Calu3 (cell line): ENCODE measurements at regions not wholly inside any gene's neighbourhood (a gene's known extent, or its start where the extent isn't known, plus 50 kb on each side); places are given as distances from the start of the nearest gene placed in this dataset.

Experiments used
- BruUV-seq: library from RNA; stranded (reverse); fragments of 400-500 nt; replicated peaks from 2 replicates; lab custom pipeline; 2021; lab: Mats Ljungman, UMichigan
- CTCF ChIA-PET: fragments of 300-600 bp; sonication (Branson Sonifier 250); formaldehyde crosslinking; loops from one replicate; lab custom pipeline; 2022; ENCODE audit warnings: antibody characterized with exemption; lab: Charles Lee
- DNase-seq: peaks from one replicate; pipeline ENCODE4 v3.0.0; 2022
- H3K27ac Mint-ChIP-seq: one replicate; pipeline ENCODE4 v1.8.0; 2022; ENCODE audit warnings: mixed read lengths; ENCODE audit not compliant: unreplicated experiment
- H3K27me3 Mint-ChIP-seq: one replicate; pipeline ENCODE4 v1.8.0; 2022; ENCODE audit warnings: mixed read lengths; ENCODE audit not compliant: unreplicated experiment
- H3K36me3 Mint-ChIP-seq: one replicate; pipeline ENCODE4 v1.8.0; 2022; ENCODE audit warnings: mild to moderate bottlenecking, moderate library complexity, mixed read lengths; ENCODE audit not compliant: insufficient read depth, unreplicated experiment
- H3K4me1 Mint-ChIP-seq: one replicate; pipeline ENCODE4 v1.8.0; 2022; ENCODE audit warnings: mild to moderate bottlenecking, low read depth, mixed read lengths; ENCODE audit not compliant: unreplicated experiment
- H3K4me3 Mint-ChIP-seq: one replicate; pipeline ENCODE4 v1.8.0; 2022; ENCODE audit warnings: mild to moderate bottlenecking, low read depth, moderate library complexity, mixed read lengths; ENCODE audit not compliant: unreplicated experiment
- H3K9me3 Mint-ChIP-seq: one replicate; pipeline ENCODE4 v1.8.0; 2022; ENCODE audit warnings: low read depth, mixed read lengths; ENCODE audit not compliant: unreplicated experiment
- intact Hi-C: fragments of 100-400 bp; cut with micrococcal nuclease; formaldehyde crosslinking; loops from one replicate; pipeline ENCODE4 v1.10.0; 2022; ENCODE audit not compliant: unreplicated experiment
- TF ChIP-seq, protein P1 (sequence below): fragments of 200-600 bp; IDR thresholded peaks from one replicate; pipeline ENCODE4 v1.8.0; 2022; ENCODE audit warnings: antibody characterized with exemption; ENCODE audit not compliant: unreplicated experiment

DNA sequence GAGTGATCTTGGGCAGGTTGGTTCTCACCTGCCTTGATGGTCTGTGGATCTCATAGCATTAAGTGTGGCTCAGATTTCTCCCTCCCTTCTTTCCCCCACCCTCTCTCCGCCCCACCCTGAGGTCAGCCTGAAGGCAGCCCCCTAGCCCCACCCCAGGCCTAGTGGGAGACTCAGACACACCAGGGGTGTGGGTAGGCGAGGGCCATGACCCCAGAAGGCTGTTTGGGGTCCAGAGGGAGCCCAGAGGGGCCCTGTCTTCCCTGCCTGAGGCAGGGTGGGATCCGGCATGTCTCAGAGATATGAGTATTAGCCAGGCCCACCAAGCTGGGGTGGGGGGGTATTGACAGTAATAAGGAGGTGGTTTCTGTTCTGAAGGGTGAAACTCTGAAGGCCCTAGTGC lies 160.5 kb downstream of the GLI2 start:
- Mint-ChIP-seq H3K9me3 (no peaks in the 10 kb centered on the region), H3K4me1 (peaks cover 14% of the 10 kb centered on the region), H3K27me3 (no peaks in the 10 kb centered on the region), H3K27ac (no peak overlapping the region), H3K4me3 (no peak overlapping the region), H3K36me3 (no peaks in the 10 kb centered on the region)
- TF ChIP-seq, protein P1, sequence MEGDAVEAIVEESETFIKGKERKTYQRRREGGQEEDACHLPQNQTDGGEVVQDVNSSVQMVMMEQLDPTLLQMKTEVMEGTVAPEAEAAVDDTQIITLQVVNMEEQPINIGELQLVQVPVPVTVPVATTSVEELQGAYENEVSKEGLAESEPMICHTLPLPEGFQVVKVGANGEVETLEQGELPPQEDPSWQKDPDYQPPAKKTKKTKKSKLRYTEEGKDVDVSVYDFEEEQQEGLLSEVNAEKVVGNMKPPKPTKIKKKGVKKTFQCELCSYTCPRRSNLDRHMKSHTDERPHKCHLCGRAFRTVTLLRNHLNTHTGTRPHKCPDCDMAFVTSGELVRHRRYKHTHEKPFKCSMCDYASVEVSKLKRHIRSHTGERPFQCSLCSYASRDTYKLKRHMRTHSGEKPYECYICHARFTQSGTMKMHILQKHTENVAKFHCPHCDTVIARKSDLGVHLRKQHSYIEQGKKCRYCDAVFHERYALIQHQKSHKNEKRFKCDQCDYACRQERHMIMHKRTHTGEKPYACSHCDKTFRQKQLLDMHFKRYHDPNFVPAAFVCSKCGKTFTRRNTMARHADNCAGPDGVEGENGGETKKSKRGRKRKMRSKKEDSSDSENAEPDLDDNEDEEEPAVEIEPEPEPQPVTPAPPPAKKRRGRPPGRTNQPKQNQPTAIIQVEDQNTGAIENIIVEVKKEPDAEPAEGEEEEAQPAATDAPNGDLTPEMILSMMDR, result no peak
- no TSS peak for BruUV-seq
- CTCF ChIA-PET, result interaction anchor here (0.8 kb wide), 1 partner anchor 683 kb away, joined by 13 read pairs; no protein-coding TSS in a partner anchor
- intact Hi-C loops, result no loop called here
- no peak for DNase-seq

DNA sequence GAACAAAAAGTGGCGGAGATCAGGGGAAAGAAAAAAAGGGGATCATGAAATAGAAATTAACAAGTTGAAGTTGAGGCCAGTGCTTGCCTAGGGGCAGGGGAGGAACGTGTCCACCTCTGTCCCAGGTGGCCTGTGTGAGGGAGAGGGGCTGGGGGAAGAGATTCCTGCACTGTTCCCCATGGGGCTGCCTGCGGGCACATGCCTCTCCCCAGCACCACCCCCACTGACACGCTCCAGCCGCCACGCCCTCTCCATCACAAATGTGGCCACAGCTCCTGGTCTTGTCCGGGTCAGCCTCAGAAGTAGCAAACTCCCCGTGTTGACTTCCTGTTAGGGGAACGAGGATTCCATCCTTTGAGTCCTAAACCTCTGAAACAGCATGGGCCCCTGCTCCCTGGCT lies 161.2 kb downstream of the GLI2 start:
- CTCF ChIA-PET, result interaction anchor here (0.6 to 0.8 kb wide), 3 partner anchors 324 to 1408 kb away, joined by 3 to 13 read pairs (median 3); no protein-coding TSS in a partner anchor
- no peaks in the 10 kb centered on the region for H3K9me3 Mint-ChIP-seq
- no peaks in the 10 kb centered on the region for H3K36me3 Mint-ChIP-seq
- no peaks in the 10 kb centered on the region for H3K27me3 Mint-ChIP-seq
- TF ChIP-seq, protein P1, result no peak
- no peak overlapping the region for H3K4me3 Mint-ChIP-seq
- no peak overlapping the region for H3K27ac Mint-ChIP-seq
- no peak for DNase-seq
- peaks cover 14% of the 10 kb centered on the region for H3K4me1 Mint-ChIP-seq
- BruUV-seq, result no TSS peak
- intact Hi-C loops, result no loop called here

DNA sequence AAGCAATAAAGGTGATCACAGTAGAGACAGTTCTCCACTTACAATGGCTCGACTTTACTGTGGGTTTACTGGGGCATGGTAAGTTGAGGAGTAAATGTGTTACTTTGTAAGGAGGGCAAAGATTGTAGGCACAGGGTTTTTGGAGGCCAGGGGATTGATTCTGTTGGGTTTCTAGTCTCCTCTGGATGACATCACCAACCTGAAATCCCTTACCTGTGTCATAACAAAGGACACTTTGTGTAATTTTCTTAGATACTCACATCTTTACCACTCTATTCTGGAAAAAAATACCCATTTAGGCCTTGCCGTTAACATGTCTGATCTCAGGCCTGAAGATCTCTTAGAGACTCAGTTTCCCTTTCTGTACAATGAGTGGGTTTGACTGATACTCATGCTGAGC lies 161.7 kb downstream of the GLI2 start:
- no peak for DNase-seq
- TF ChIP-seq, protein P1, result no peak
- intact Hi-C loops, result no loop called here
- BruUV-seq, result no TSS peak
- no peaks in the 10 kb centered on the region for H3K36me3 Mint-ChIP-seq
- H3K27ac Mint-ChIP-seq, result no peak overlapping the region
- CTCF ChIA-PET, result no interaction called here
- H3K4me3 Mint-ChIP-seq, result no peak overlapping the region
- H3K9me3 Mint-ChIP-seq, result no peaks in the 10 kb centered on the region
- H3K4me1 Mint-ChIP-seq, result peaks cover 14% of the 10 kb centered on the region
- H3K27me3 Mint-ChIP-seq, result no peaks in the 10 kb centered on the region

DNA sequence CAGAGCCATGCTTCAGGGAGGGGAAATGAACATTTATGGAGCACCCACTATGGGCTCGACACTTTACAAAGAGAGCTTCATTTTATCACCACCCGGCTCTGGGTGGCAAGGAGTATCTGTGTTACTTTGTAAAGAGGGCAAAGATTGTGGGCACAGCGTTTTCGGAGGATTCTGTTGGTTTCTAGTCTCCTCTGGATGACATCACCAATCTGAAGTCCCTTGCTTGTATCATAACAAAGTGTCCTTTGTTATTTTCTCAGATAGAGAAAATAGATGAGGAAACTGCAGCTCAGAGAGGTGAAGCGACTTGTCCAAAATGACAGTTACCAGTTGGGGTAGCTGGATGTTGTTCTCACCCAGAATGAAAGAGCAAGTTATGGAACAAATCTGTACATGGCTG lies 162.8 kb downstream of the GLI2 start:
- Mint-ChIP-seq H3K27me3 (no peaks in the 10 kb centered on the region), H3K4me1 (peaks cover 14% of the 10 kb centered on the region), H3K36me3 (no peaks in the 10 kb centered on the region), H3K27ac (no peak overlapping the region), H3K9me3 (no peaks in the 10 kb centered on the region), H3K4me3 (no peak overlapping the region)
- CTCF ChIA-PET, result no interaction called here
- TF ChIP-seq, protein P1, result no peak
- DNase-seq, result no peak
- BruUV-seq, result no TSS peak
- intact Hi-C loops, result no loop called here
